Large intestine (tissue), 3 donors: ENCODE measurements at regions not wholly inside any gene's neighbourhood (a gene's known extent, or its start where the extent isn't known, plus 50 kb on each side); places are given as distances from the start of the nearest gene placed in this dataset.

Source experiments
- DNase-seq, 2 donors: peaks; one replicate each; pipeline versions ENCODE4 v3.0.0 to v3.0.0-alpha.2; 2013
- H3K27ac ChIP-seq: one replicate; pipeline ENCODE4 v1.5.1; 2013; ENCODE audit warnings: low read length
- H3K27me3 ChIP-seq: 2 replicates; pipeline ENCODE4 v1.6.1; 2013; ENCODE audit warnings: low read length; ENCODE audit not compliant: control insufficient read depth, insufficient read depth
- H3K36me3 ChIP-seq: 2 replicates; pipeline ENCODE4 v1.6.1; 2013; ENCODE audit warnings: low read length; ENCODE audit not compliant: control insufficient read depth, insufficient read depth
- H3K4me1 ChIP-seq: one replicate; pipeline ENCODE4 v1.6.1; 2013; ENCODE audit warnings: low read length; ENCODE audit not compliant: control insufficient read depth, insufficient read depth
- H3K4me3 ChIP-seq: one replicate; pipeline ENCODE4 v1.5.1; 2013; ENCODE audit warnings: low read length
- H3K9me3 ChIP-seq: one replicate; pipeline ENCODE4 v1.6.1; 2013; ENCODE audit warnings: mild to moderate bottlenecking, low read depth, low read length, moderate library complexity; ENCODE audit not compliant: control insufficient read depth
- WGBS: methylation state at CpG from one replicate; pipeline ENCODE4 v1.1.5; 2013; ENCODE audit warnings: low lambda C conversion rate; ENCODE audit not compliant: insufficient coverage; 5-methylcytosine and 5-hydroxymethylcytosine counted together

DNA sequence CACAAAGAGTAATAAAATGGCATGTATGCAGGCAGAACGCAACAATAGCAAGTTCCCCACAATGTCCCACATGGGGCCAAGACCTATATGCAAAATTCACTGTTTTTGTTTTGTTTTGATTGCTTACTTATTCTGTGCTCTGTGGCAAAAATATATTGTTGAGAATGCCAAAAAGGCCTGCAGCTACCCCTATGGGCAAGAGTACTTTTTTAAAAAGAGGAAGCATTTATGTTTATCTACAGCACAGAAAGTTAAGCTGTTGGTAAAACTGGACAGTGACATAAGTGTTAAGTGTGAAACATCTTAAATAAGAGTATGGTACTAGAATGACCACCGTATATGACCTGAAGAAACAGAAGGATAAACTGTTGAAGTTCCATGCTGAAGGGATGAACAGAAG is 301.9 kb upstream of the ZC3H12C start:
- no peaks in the 10 kb centered on the region for H3K9me3 ChIP-seq

DNA sequence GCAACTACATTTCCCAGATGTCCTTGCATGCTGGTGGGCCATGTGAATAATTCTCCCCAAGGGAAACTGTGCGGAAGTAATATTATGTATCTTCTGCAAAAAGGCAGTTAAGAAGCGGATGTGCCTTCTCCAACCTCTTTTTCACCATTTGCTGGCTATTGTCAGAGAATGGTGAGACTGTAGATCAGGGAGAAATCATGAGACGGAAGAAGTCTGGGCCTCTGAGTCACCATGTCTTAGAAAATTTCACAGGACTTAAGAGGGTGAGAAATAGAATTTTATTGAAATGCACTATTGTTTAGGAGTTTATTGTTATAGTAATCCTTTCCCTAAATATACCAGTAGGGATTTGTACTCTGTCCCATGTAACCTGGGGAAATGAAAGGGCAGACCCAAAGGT is 298.7 kb upstream of the ZC3H12C start:
- no peaks in the 10 kb centered on the region for H3K27me3 ChIP-seq
- WGBS: 100% methylated on average over 2 of the region's 3 CpGs
- DNase-seq: no peak
- H3K9me3 ChIP-seq: no peaks in the 10 kb centered on the region
- H3K36me3 ChIP-seq: no peaks in the 10 kb centered on the region
- H3K4me1 ChIP-seq: no peaks in the 10 kb centered on the region
- H3K4me3 ChIP-seq: no peak overlapping the region
- H3K27ac ChIP-seq: no peak overlapping the region

More for the DNA sequence above, 301.9 kb upstream of the ZC3H12C start:
- no peaks in the 10 kb centered on the region for H3K36me3 ChIP-seq
- H3K4me3 ChIP-seq: no peak overlapping the region
- no CpG with 5 or more reads among the region's 2 CpGs for WGBS
- no peak overlapping the region for H3K27ac ChIP-seq
- no peak for DNase-seq
- no peaks in the 10 kb centered on the region for H3K27me3 ChIP-seq
- no peaks in the 10 kb centered on the region for H3K4me1 ChIP-seq

DNA sequence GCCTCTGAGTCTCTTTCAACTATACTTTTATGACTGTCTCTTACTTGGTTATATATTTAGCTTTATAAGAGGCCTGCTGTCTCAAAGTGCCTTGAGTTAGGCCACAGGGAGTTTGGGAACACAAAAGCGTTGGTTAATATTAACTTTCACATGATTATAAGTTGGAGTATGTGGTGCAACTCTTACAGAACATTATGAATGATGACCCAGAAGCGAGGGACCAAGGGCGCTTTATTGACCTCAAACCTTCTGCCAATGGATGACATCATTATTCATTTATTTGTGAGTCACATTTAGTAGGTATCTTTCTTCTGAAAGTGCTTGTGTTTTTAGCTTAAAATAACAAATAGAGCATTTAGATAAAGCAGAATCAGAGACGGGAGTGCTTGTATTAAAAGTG is 298.0 kb upstream of the ZC3H12C start:
- no peaks in the 10 kb centered on the region for H3K36me3 ChIP-seq
- H3K27me3 ChIP-seq: no peaks in the 10 kb centered on the region
- H3K4me3 ChIP-seq: no peak overlapping the region
- WGBS: 78% methylated on average over 1 of the region's 4 CpGs
- no peak overlapping the region for H3K27ac ChIP-seq
- no peaks in the 10 kb centered on the region for H3K4me1 ChIP-seq
- no peak for DNase-seq
- H3K9me3 ChIP-seq: no peaks in the 10 kb centered on the region

DNA sequence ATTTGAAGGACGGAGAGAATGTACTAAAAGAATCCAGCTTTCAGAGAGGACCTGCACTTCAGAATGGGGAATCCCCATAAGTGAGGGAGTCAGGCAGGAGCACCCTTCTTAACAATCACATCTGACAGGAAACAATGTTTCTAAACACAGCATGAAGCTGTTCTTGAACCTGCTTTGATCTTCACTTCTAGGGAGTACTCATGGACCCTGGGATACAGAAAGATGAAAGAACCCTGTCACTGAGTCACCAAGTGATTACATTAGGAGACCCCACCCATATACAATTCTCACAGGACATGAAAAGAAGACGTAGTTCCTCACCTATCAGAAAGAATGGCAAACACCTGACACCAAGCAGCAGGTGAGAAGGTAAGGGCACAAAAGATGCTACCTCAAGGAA is 296.9 kb upstream of the ZC3H12C start:
- Histone ChIP-seq H3K4me3 (no peak overlapping the region), H3K36me3 (no peaks in the 10 kb centered on the region), H3K27ac (no peak overlapping the region), H3K4me1 (no peaks in the 10 kb centered on the region), H3K27me3 (no peaks in the 10 kb centered on the region), H3K9me3 (no peaks in the 10 kb centered on the region)
- WGBS: 60% methylated on average over 1 of the region's 2 CpGs
- no peak for DNase-seq

DNA sequence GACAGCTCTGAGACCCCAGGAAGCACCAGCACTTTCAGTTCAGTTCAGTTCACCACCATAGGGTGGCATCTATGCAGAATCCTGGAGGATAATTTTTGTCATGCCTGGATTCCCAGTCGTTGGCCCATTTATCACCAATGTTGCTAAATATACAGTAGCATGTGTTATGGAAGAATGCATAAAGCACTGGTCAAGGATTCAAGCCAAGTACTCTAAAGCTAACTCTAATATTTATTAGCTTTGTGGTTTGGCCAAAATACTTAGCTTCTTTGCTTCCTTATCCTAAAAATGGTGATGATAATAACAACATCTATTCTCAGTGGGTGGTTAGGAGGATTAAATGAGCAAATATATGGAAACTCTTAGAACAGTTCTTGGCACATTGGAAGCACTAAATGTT is 294.7 kb upstream of the ZC3H12C start:
- Histone ChIP-seq H3K4me3 (no peak overlapping the region), H3K4me1 (no peaks in the 10 kb centered on the region), H3K9me3 (no peaks in the 10 kb centered on the region), H3K27ac (no peak overlapping the region), H3K27me3 (no peaks in the 10 kb centered on the region), H3K36me3 (no peaks in the 10 kb centered on the region)
- WGBS: no CpG with 5 or more reads among the region's 1 CpG
- no peak for DNase-seq

- Histone ChIP-seq H3K4me3 (no peak overlapping the region), H3K27ac (no peak overlapping the region), H3K36me3 (no peaks in the 10 kb centered on the region), H3K27me3 (no peaks in the 10 kb centered on the region), H3K4me1 (no peaks in the 10 kb centered on the region), H3K9me3 (no peaks in the 10 kb centered on the region)
- no CpG with 5 or more reads among the region's 2 CpGs for WGBS
- DNase-seq: no peak
Measured at GRCh38 chr11:109799604-109800003, 293.6 kb upstream of the ZC3H12C start.

GRCh38 chr11:109804911-109805310 is 288.3 kb upstream of the ZC3H12C start:
- H3K27me3 ChIP-seq: no peaks in the 10 kb centered on the region
- H3K27ac ChIP-seq: no peak overlapping the region
- no peaks in the 10 kb centered on the region for H3K9me3 ChIP-seq
- H3K36me3 ChIP-seq: no peaks in the 10 kb centered on the region
- no CpG with 5 or more reads among the region's 1 CpG for WGBS
- no peaks in the 10 kb centered on the region for H3K4me1 ChIP-seq
- no peak overlapping the region for H3K4me3 ChIP-seq
- DNase-seq: no peak

DNA sequence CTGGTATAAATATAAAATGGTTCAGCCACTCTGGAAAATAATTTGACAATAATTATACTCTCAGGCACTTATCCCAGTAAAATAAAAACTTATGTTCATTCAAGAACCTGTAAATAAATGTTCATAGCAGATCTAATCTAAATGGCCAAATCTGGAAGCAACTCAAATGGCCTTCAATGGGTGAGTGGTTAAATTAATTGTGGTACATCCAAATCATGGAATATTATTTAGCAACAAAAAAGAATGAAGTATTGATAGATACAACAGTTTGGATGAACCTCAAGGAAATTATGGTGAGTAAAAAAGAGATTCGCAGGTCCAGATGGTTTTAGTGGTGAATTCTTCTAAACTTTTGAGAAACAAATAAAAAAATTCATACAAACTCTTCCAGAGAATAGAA is 287.0 kb upstream of the ZC3H12C start:
- no peak for DNase-seq
- H3K4me3 ChIP-seq: no peak overlapping the region
- 0% methylated on average over 1 of the region's 1 CpG for WGBS

DNA sequence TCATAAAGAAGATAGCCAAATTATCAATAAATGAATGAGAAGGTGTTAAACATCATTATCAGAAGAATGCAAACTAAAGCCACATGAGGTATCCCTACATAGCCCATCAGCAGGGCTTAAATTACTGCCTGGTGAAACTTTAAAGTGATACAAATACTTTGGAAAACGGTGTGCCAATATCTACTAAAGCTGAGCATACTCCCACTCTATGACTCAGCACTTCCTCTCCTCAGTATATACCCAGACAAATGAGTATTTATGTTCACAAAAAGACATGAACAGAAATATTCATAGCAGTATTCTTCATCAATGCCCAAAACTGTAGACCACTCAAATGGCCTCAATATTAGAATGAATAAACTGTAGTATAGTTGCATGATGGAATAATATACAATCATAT is 284.6 kb upstream of the ZC3H12C start:
- Histone ChIP-seq H3K4me1 (no peaks in the 10 kb centered on the region), H3K9me3 (no peaks in the 10 kb centered on the region), H3K4me3 (no peak overlapping the region), H3K27me3 (no peaks in the 10 kb centered on the region), H3K27ac (no peak overlapping the region), H3K36me3 (no peaks in the 10 kb centered on the region)
- DNase-seq: no peak
- WGBS: no CpG with 5 or more reads among the region's 1 CpG

More for the DNA sequence above, 287.0 kb upstream of the ZC3H12C start:
- Histone ChIP-seq H3K36me3 (no peaks in the 10 kb centered on the region), H3K4me1 (no peaks in the 10 kb centered on the region), H3K27ac (no peak overlapping the region), H3K27me3 (no peaks in the 10 kb centered on the region), H3K9me3 (no peaks in the 10 kb centered on the region)

DNA sequence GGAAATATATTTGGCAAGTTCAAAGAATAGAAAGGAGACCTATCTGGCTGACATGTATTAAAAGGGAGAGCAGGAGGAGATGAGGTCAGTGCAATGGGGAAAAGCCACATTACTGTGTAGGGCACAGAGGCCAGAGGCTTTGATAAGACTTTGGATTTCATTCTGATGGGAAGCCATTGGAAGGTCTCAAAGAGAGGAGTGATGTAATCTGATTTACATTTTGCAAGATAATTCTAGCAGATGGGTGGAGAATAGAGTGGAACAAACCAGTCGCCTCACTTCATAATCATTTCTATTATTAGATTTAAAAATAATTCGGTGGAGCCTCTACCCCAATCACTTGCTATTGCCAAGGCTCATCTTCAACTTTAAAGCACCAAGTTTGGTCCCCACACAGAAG is 278.4 kb upstream of the ZC3H12C start:
- DNase-seq: no peak
- H3K4me3 ChIP-seq: no peak overlapping the region
- WGBS: no CpG with 5 or more reads among the region's 2 CpGs

DNA sequence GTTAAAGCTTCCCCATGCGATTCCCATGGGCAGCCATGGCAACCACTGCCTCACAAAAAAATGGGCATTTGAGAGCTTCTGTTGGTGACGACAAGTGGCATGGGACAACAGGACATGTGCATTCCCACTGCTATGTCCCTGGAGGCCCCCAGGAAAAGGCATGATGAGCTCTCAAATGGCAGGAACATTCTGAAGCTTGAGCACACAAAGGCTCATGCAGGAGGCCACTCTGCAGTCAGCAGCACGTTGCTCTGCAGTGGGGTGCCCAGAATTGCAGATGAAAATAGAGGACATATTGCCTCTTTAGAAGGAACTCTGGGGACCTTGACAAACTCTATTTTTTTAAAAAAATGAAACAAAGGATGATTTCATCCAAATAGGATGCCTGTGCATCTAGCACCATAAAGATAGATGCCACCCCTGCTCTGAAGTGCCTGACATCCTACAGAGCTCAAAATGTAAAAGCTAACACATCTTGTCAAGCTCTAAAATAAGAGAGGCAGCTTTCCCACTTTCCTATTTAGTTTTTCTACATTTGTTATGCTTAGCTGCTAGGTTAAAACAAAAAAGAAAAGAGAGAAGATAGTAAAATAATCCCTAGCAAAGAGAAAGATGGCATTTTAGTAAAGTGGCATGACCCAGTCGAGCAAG is 277.6 kb upstream of the ZC3H12C start:
- H3K27me3 ChIP-seq: no peaks in the 10 kb centered on the region
- no CpG with 5 or more reads among the region's 4 CpGs for WGBS
- no peak for DNase-seq

More for the DNA sequence above, 278.4 kb upstream of the ZC3H12C start:
- H3K4me1 ChIP-seq: no peaks in the 10 kb centered on the region
- no peaks in the 10 kb centered on the region for H3K27me3 ChIP-seq
- no peak overlapping the region for H3K27ac ChIP-seq
- H3K36me3 ChIP-seq: no peaks in the 10 kb centered on the region
- no peaks in the 10 kb centered on the region for H3K9me3 ChIP-seq

More for the DNA sequence above, 277.6 kb upstream of the ZC3H12C start:
- no peak overlapping the region for H3K4me3 ChIP-seq
- H3K27ac ChIP-seq: no peak overlapping the region
- no peaks in the 10 kb centered on the region for H3K36me3 ChIP-seq
- H3K9me3 ChIP-seq: no peaks in the 10 kb centered on the region
- no peaks in the 10 kb centered on the region for H3K4me1 ChIP-seq
